OCI-LY1 (cell line): ENCODE measurements at regions not wholly inside any gene's neighbourhood (a gene's known extent, or its start where the extent isn't known, plus 50 kb on each side); places are given as distances from the start of the nearest gene placed in this dataset.

Experiments
- CTCF ChIP-seq: fragments of 200-600 bp; sonication (generic), shearing (Covaris generic); IDR thresholded peaks from 2 replicates; pipeline ENCODE4 v1.5.1; 2017; ENCODE audit warnings: mild to moderate bottlenecking, antibody characterized with exemption, low read length, moderate library complexity, mixed read lengths
- EZH2 ChIP-seq: fragments of 200-600 bp; sonication (generic), shearing (Covaris generic); IDR thresholded peaks from 2 replicates; pipeline ENCODE4 v1.8.0; 2017; ENCODE audit warnings: borderline replicate concordance, mixed run types, mild to moderate bottlenecking, antibody characterized with exemption, low read length, moderate library complexity, mixed read lengths

GRCh38 chr4:11615601-11616000 lies 186.9 kb upstream of the HS3ST1 start:
- TF ChIP-seq CTCF (no peak), EZH2 (no peak)
